ENCODE measurements at regions not wholly inside any gene's neighbourhood (a gene's known extent, or its start where the extent isn't known, plus 50 kb on each side); places are given as distances from the start of the nearest gene placed in this dataset.

DNA sequence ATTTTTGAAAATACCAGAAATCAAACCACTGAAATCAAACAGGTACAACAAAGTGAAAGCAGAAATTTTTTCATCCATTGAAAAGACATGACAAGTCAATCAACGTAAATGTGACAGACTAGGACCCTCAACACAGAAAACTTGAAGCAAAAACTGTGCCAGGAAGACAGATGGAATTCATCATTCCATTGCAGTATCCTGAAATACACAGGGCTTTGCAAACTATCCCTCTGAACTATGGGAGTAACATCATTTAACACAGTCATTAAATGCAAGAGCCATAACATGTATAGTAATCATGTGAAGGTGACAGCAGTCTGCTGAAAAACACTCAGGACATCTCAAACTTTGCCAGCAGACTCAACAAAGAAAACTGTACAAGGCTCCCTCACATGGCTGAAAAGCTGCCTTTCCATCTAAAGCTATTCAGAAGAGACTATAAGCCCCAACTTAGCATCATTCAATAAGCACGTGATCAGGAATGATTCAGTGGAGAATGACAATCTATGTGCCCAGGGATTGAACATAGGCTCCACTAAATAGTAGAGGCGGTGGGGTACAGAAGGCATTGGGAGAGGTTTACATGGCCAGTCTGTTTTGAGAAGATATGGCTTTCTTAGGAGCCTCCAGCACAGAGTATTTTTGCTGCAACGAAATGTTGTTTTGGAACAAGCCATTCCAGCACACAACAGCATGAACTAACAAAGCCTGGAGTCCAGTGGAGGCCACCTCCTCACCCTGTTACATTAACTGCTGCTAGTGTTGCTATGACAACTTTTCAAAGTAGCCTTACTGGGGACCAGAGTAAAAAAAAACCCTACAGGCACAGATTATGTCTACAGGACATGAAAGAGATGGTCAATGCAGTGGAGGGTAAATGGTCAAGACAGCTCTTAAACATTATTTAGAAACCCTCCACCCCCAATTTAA is 274.5 kb upstream of the NOCT start:
- H3K9me3 ChIP-seq, result no peaks in the 10 kb centered on the region
- no peaks in the 10 kb centered on the region for H3K36me3 ChIP-seq
- H3K27ac ChIP-seq, result no peak overlapping the region
- DNase-seq, result no peak
- no peaks in the 10 kb centered on the region for H3K4me1 ChIP-seq
- H3K27me3 ChIP-seq, result no peaks in the 10 kb centered on the region
- intact Hi-C loops (cut with DNase I; ENCODE audit: low total_unique reads), result no loop called here
- no peak overlapping the region for H3K4me3 ChIP-seq
- TF ChIP-seq CTCF (IDR thresholded peaks at IDR 0.05), result no peak
- no peak for TF ChIP-seq POLR2A (IDR thresholded peaks at IDR 0.05)

DNA sequence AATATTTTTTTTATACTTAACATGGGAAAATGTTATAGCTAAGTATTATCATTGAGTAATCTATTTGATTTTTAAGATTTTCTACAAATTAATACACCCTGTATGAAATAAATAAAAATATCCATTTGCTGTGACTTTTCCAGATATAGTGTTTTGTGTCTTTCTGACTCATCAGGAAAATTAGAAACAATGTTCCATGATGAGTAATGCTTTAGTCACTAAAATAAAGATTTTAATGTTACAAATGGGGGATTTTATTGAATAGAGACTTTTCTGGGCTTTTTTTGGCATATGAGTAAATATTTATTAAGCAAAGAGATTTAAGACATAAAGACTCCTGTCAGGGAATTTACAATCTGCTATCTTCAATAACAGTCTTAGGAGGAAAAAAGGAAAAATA is 279.2 kb upstream of the NOCT start:
- intact Hi-C loops (cut with DNase I; ENCODE audit: low total_unique reads), result no loop called here
- Histone ChIP-seq H3K36me3 (no peaks in the 10 kb centered on the region), H3K27ac (no peak overlapping the region), H3K4me1 (no peaks in the 10 kb centered on the region), H3K27me3 (no peaks in the 10 kb centered on the region), H3K4me3 (no peak overlapping the region), H3K9me3 (no peaks in the 10 kb centered on the region)
- TF ChIP-seq CTCF (IDR thresholded peaks at IDR 0.05), result no peak
- TF ChIP-seq POLR2A (IDR thresholded peaks at IDR 0.05), result no peak
- DNase-seq, result no peak

GRCh38 chr4:138734746-138735145 is 280.8 kb upstream of the NOCT start:
- H3K36me3 ChIP-seq, result no peaks in the 10 kb centered on the region
- no peak for TF ChIP-seq POLR2A (IDR thresholded peaks at IDR 0.05)
- TF ChIP-seq CTCF (IDR thresholded peaks at IDR 0.05), result no peak
- no peak for DNase-seq

DNA sequence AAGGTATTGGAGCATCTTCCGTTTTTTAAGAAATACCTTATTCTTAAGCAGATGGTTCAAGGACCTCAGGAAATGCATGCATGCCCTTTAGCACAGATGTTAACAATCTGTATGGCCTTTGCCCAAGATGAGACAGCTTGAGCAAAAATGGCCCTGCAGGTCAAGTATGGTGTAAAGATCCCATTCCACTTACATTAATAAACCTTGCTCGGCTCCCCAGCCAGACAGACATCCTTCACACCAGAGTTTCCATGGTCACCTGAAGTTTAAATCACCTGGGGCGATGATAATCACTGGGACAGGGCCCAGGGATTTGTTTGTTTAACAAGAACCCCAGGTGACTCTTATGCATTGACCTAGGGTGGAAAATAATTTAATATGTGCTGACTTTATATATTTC is 287.0 kb upstream of the NOCT start:
- Histone ChIP-seq H3K27ac (no peak overlapping the region), H3K27me3 (no peaks in the 10 kb centered on the region), H3K4me1 (no peaks in the 10 kb centered on the region), H3K36me3 (no peaks in the 10 kb centered on the region), H3K4me3 (no peak overlapping the region), H3K9me3 (no peaks in the 10 kb centered on the region)
- TF ChIP-seq CTCF (IDR thresholded peaks at IDR 0.05) (no peak), POLR2A (IDR thresholded peaks at IDR 0.05) (no peak)
- intact Hi-C loops (cut with DNase I; ENCODE audit: low total_unique reads), result no loop called here
- no peak for DNase-seq

More at GRCh38 chr4:138734746-138735145, 280.8 kb upstream of the NOCT start:
- Histone ChIP-seq H3K4me3 (no peak overlapping the region), H3K27ac (no peak overlapping the region), H3K4me1 (no peaks in the 10 kb centered on the region), H3K27me3 (no peaks in the 10 kb centered on the region), H3K9me3 (no peaks in the 10 kb centered on the region)
- intact Hi-C loops (cut with DNase I; ENCODE audit: low total_unique reads), result no loop called here

GRCh38 chr4:138727731-138728130 is 287.9 kb upstream of the NOCT start:
- no peak for DNase-seq
- Histone ChIP-seq H3K4me3 (no peak overlapping the region), H3K27me3 (no peaks in the 10 kb centered on the region), H3K9me3 (no peaks in the 10 kb centered on the region), H3K36me3 (no peaks in the 10 kb centered on the region), H3K27ac (no peak overlapping the region), H3K4me1 (no peaks in the 10 kb centered on the region)
- no peak for TF ChIP-seq CTCF (IDR thresholded peaks at IDR 0.05)
- TF ChIP-seq POLR2A (IDR thresholded peaks at IDR 0.05), result no peak
- intact Hi-C loops (cut with DNase I; ENCODE audit: low total_unique reads), result no loop called here

Measured in uterus (tissue), 3 donors.